ENCODE measurements at regions not wholly inside any gene's neighbourhood (a gene's known extent, or its start where the extent isn't known, plus 50 kb on each side); places are given as distances from the start of the nearest gene placed in this dataset.

GRCh38 chr12:98208816-98209215, 306.6 kb upstream of the TMPO start:
- WGBS, 3 donors, result 73 to 95% (median 89%) methylated on average over 7 of the region's 7 CpGs
- H3K27ac ChIP-seq (ENCODE audit: low read depth, low read length), result no peak overlapping the region

GRCh38 chr12:98211909-98212695, 303.3 kb upstream of the TMPO start:
- 71 to 76% (median 74%) methylated on average over 8 of the region's 8 CpGs for WGBS, 3 donors
- H3K27ac ChIP-seq (ENCODE audit: low read depth, low read length), result no peak overlapping the region

- WGBS, 3 donors, result 63 to 70% (median 66%) methylated on average over 6 of the region's 6 CpGs
- H3K27ac ChIP-seq (ENCODE audit: low read depth, low read length), result no peak overlapping the region
Measured at GRCh38 chr12:98213556-98213955, 301.8 kb upstream of the TMPO start.

- no peak overlapping the region for H3K27ac ChIP-seq (ENCODE audit: low read depth, low read length)
- 100% methylated on average over 1 of the region's 1 CpG for WGBS, 3 donors
Measured at GRCh38 chr12:98217257-98217656, 298.1 kb upstream of the TMPO start.

- 22 to 35% (median 32%) methylated on average over 2 of the region's 2 CpGs for WGBS, 3 donors
- H3K27ac ChIP-seq (ENCODE audit: low read depth, low read length), result no peak overlapping the region
Measured at GRCh38 chr12:98220636-98221035, 294.8 kb upstream of the TMPO start.

GRCh38 chr12:98221243-98221808, 294.1 kb upstream of the TMPO start:
- no peak overlapping the region for H3K27ac ChIP-seq (ENCODE audit: low read depth, low read length)
- 46 to 72% (median 68%) methylated on average over 8 of the region's 8 CpGs for WGBS, 3 donors

- no peak overlapping the region for H3K27ac ChIP-seq (ENCODE audit: low read depth, low read length)
- 55 to 70% (median 62%) methylated on average over 2 of the region's 2 CpGs for WGBS, 3 donors
Measured at GRCh38 chr12:98222135-98222534, 293.3 kb upstream of the TMPO start.

- WGBS, 3 donors, result 28 to 54% (median 48%) methylated on average over 5 of the region's 5 CpGs
- H3K27ac ChIP-seq (ENCODE audit: low read depth, low read length), result no peak overlapping the region
Measured at GRCh38 chr12:98224584-98225221, 290.7 kb upstream of the TMPO start.

- 67 to 80% (median 80%) methylated on average over 6 of the region's 6 CpGs for WGBS, 3 donors
- H3K27ac ChIP-seq (ENCODE audit: low read depth, low read length), result no peak overlapping the region
Measured at GRCh38 chr12:98227162-98227561, 288.2 kb upstream of the TMPO start.

- 32 to 58% (median 51%) methylated on average over 8 of the region's 8 CpGs for WGBS, 3 donors
- H3K27ac ChIP-seq (ENCODE audit: low read depth, low read length), result no peak overlapping the region
Measured at GRCh38 chr12:98228683-98229539, 286.5 kb upstream of the TMPO start.

- H3K27ac ChIP-seq (ENCODE audit: low read depth, low read length), result no peak overlapping the region
- WGBS, 3 donors, result 65 to 76% (median 74%) methylated on average over 2 of the region's 2 CpGs
Measured at GRCh38 chr12:98229540-98229924, 285.9 kb upstream of the TMPO start.

GRCh38 chr12:98232753-98233390, 282.5 kb upstream of the TMPO start:
- H3K27ac ChIP-seq (ENCODE audit: low read depth, low read length), result no peak overlapping the region
- 39 to 89% (median 85%) methylated on average over 3 of the region's 3 CpGs for WGBS, 3 donors

- no peak overlapping the region for H3K27ac ChIP-seq (ENCODE audit: low read depth, low read length)
- WGBS, 3 donors, result 82 to 94% (median 91%) methylated on average over 2 of the region's 2 CpGs
Measured at GRCh38 chr12:98235301-98235700, 280.1 kb upstream of the TMPO start.

- WGBS, 3 donors, result 62 to 71% (median 62%) methylated on average over 4 of the region's 4 CpGs
- no peak overlapping the region for H3K27ac ChIP-seq (ENCODE audit: low read depth, low read length)
Measured at GRCh38 chr12:98238515-98239130, 276.8 kb upstream of the TMPO start.

- WGBS, 3 donors, result 78 to 92% (median 81%) methylated on average over 1 of the region's 1 CpG
- no peak overlapping the region for H3K27ac ChIP-seq (ENCODE audit: low read depth, low read length)
Measured at GRCh38 chr12:98243190-98243589, 272.2 kb upstream of the TMPO start.

- 32 to 75% (median 65%) methylated on average over 2 of the region's 2 CpGs for WGBS, 3 donors
- H3K27ac ChIP-seq (ENCODE audit: low read depth, low read length), result no peak overlapping the region
Measured at GRCh38 chr12:98244136-98244535, 271.3 kb upstream of the TMPO start.

GRCh38 chr12:98253207-98254037, 262.0 kb upstream of the TMPO start:
- WGBS, 3 donors, result 24 to 53% (median 47%) methylated on average over 7 of the region's 7 CpGs
- H3K27ac ChIP-seq (ENCODE audit: low read depth, low read length), result no peak overlapping the region
